ENCODE measurements at regions not wholly inside any gene's neighbourhood (a gene's known extent, or its start where the extent isn't known, plus 50 kb on each side); places are given as distances from the start of the nearest gene placed in this dataset.

GRCh38 chr2:107285621-107286299 lies 399.8 kb upstream of the ST6GAL2 start:
- no peak for TF ChIP-seq CTCF (IDR thresholded peaks at IDR 0.05; ENCODE audit: insufficient read depth, low read depth, low read length, missing control alignments)
- DNase-seq (ENCODE audit: low read depth) = no peak
- no peak overlapping the region for H3K4me3 ChIP-seq (ENCODE audit: low read depth, low read length)

- no peak for TF ChIP-seq CTCF (IDR thresholded peaks at IDR 0.05; ENCODE audit: insufficient read depth, low read depth, low read length, missing control alignments)
- no peak for DNase-seq (ENCODE audit: low read depth)
- H3K4me3 ChIP-seq (ENCODE audit: low read depth, low read length) = no peak overlapping the region
Measured at GRCh38 chr2:107290041-107290440, 404.1 kb upstream of the ST6GAL2 start.

GRCh38 chr2:107303964-107304363 lies 418.0 kb upstream of the ST6GAL2 start:
- no peak for DNase-seq (ENCODE audit: low read depth)
- no peak for TF ChIP-seq CTCF (IDR thresholded peaks at IDR 0.05; ENCODE audit: insufficient read depth, low read depth, low read length, missing control alignments)
- H3K4me3 ChIP-seq (ENCODE audit: low read depth, low read length) = no peak overlapping the region

- no peak overlapping the region for H3K4me3 ChIP-seq (ENCODE audit: low read depth, low read length)
- TF ChIP-seq CTCF (IDR thresholded peaks at IDR 0.05; ENCODE audit: insufficient read depth, low read depth, low read length, missing control alignments) = no peak
- DNase-seq (ENCODE audit: low read depth) = no peak
Measured at GRCh38 chr2:107305966-107306365, 420.0 kb upstream of the ST6GAL2 start.

GRCh38 chr2:107306881-107307280 lies 420.9 kb upstream of the ST6GAL2 start:
- DNase-seq (ENCODE audit: low read depth) = no peak
- no peak for TF ChIP-seq CTCF (IDR thresholded peaks at IDR 0.05; ENCODE audit: insufficient read depth, low read depth, low read length, missing control alignments)
- H3K4me3 ChIP-seq (ENCODE audit: low read depth, low read length) = no peak overlapping the region

- no peak overlapping the region for H3K4me3 ChIP-seq (ENCODE audit: low read depth, low read length)
- no peak for DNase-seq (ENCODE audit: low read depth)
- TF ChIP-seq CTCF (IDR thresholded peaks at IDR 0.05; ENCODE audit: insufficient read depth, low read depth, low read length, missing control alignments) = no peak
Measured at GRCh38 chr2:107308835-107309234, 422.9 kb upstream of the ST6GAL2 start.

- H3K4me3 ChIP-seq (ENCODE audit: low read depth, low read length) = no peak overlapping the region
- no peak for TF ChIP-seq CTCF (IDR thresholded peaks at IDR 0.05; ENCODE audit: insufficient read depth, low read depth, low read length, missing control alignments)
- no peak for DNase-seq (ENCODE audit: low read depth)
Measured at GRCh38 chr2:107312240-107312639, 426.3 kb upstream of the ST6GAL2 start.

Measured in GM12865 (cell line).